RWPE2 (cell line): ENCODE measurements at regions not wholly inside any gene's neighbourhood (a gene's known extent, or its start where the extent isn't known, plus 50 kb on each side); places are given as distances from the start of the nearest gene placed in this dataset.

Experiments
- ATAC-seq: fragments of 200-7000 bp; cut with Tn5 transposase; 3 replicates; pipeline ENCODE4 v1.9.1; 2021; ENCODE audit warnings: low read depth
- DNase-seq: peaks from one replicate; pipeline ENCODE4 v3.0.0-alpha.2; 2020; ENCODE audit warnings: low spot score
- H3K27ac ChIP-seq: fragments of 450-650 bp; 2 replicates; pipeline ENCODE4 v1.5.1; 2017; ENCODE audit warnings: mild to moderate bottlenecking; ENCODE audit not compliant: poor library complexity, severe bottlenecking
- H3K27me3 ChIP-seq: fragments of 250-450 bp; sonication (Bioruptor Pico); 2 replicates; pipeline ENCODE4 v1.5.1; 2021; ENCODE audit warnings: mild to moderate bottlenecking, moderate library complexity; ENCODE audit not compliant: insufficient read depth, poor library complexity, severe bottlenecking
- H3K36me3 ChIP-seq: fragments of 250-450 bp; sonication (Bioruptor Pico); 2 replicates; pipeline ENCODE4 v1.5.1; 2020; ENCODE audit warnings: low read depth, mild to moderate bottlenecking, moderate library complexity
- H3K4me1 ChIP-seq: fragments of 250-450 bp; sonication (Bioruptor Pico); 2 replicates; pipeline ENCODE4 v1.5.1; 2021; ENCODE audit warnings: mild to moderate bottlenecking, moderate library complexity; ENCODE audit not compliant: insufficient read depth, poor library complexity, severe bottlenecking
- H3K4me3 ChIP-seq: fragments of 250-450 bp; sonication (Bioruptor Pico); 2 replicates; pipeline ENCODE4 v1.5.1; 2021; ENCODE audit warnings: mild to moderate bottlenecking, moderate library complexity; ENCODE audit not compliant: severe bottlenecking
- H3K9me3 ChIP-seq: fragments of 250-450 bp; sonication (Bioruptor Pico); 2 replicates; pipeline ENCODE4 v1.5.1; 2021; ENCODE audit warnings: mild to moderate bottlenecking, moderate library complexity; ENCODE audit not compliant: severe bottlenecking
- CTCF ChIP-seq: fragments of 450-650 bp; IDR thresholded peaks from one replicate; pipeline ENCODE4 v1.5.1; 2017; ENCODE audit warnings: mild to moderate bottlenecking, moderate library complexity; ENCODE audit not compliant: poor library complexity, severe bottlenecking

DNA sequence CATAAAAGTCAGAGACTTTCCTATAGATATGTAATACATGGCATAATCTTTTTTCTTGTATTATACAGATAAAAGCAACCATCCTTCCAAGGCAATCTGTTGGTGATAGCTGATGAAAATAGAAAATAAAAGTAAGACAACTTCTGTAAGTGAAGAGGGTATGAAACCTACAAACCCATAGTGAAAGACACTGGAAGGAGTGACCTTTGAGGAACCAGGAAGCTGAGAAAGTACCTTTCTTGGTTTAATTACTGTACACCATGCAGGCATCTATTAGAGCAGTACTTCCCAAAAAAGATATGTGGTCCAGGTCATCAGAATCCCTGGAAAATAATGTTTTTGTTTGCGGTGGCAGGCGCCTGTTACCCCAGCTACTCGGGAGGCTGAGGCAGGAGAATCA is 906.6 kb upstream of the KLHL29 start:
- Histone ChIP-seq H3K4me1 (no peaks in the 10 kb centered on the region), H3K4me3 (no peak overlapping the region), H3K9me3 (no peaks in the 10 kb centered on the region), H3K27ac (no peak overlapping the region), H3K36me3 (no peaks in the 10 kb centered on the region), H3K27me3 (no peaks in the 10 kb centered on the region)
- no peak for TF ChIP-seq CTCF
- no peak for ATAC-seq
- DNase-seq, result no peak

DNA sequence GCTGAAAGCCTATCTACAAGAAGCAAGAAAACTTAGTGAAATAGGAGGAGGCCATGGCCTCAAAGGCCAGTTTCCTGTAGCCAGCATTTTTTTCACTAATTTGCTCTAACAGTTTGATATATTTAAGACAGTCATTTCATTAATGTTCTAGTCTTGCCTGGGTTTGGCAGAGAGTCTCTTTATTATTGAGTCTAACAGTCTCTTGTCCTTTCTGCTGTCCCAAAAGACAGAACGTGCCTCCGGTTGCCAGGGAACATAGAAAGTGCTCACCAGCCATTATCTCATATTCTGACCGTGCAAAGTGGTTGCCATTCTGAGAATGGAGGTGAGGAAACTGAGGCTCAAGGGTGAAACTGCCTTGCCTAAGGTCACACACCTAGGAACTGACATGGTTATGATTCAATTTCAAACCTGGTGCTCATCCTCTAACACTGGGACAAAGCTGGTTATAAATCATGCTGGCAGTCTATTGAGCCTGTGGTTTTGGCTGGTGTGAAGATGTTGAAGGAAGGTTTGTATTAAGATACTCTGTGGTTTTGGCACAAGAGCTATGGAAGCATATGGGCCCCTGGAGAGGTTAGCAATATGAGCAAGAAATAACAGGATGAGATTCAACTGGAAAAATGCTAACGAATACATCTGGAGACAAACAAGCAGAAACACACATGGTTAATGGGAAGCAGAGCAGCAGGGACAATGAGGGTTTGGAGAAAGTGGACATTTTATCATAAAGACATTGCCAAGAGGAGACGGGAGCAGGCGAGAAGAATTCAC is 903.3 kb upstream of the KLHL29 start:
- no peaks in the 10 kb centered on the region for H3K9me3 ChIP-seq
- TF ChIP-seq CTCF, result no peak
- H3K4me1 ChIP-seq, result no peaks in the 10 kb centered on the region
- DNase-seq (no peak), ATAC-seq (no peak)
- no peaks in the 10 kb centered on the region for H3K36me3 ChIP-seq
- H3K27me3 ChIP-seq, result no peaks in the 10 kb centered on the region
- H3K4me3 ChIP-seq, result no peak overlapping the region
- no peak overlapping the region for H3K27ac ChIP-seq

GRCh38 chr2:22483036-22483435 is 901.9 kb upstream of the KLHL29 start:
- no peak for DNase-seq
- no peak for TF ChIP-seq CTCF
- Histone ChIP-seq H3K27ac (no peak overlapping the region), H3K4me3 (no peak overlapping the region), H3K9me3 (no peaks in the 10 kb centered on the region), H3K36me3 (no peaks in the 10 kb centered on the region), H3K4me1 (no peaks in the 10 kb centered on the region), H3K27me3 (no peaks in the 10 kb centered on the region)
- ATAC-seq, result no peak

GRCh38 chr2:22485486-22485885 is 899.5 kb upstream of the KLHL29 start:
- Histone ChIP-seq H3K36me3 (no peaks in the 10 kb centered on the region), H3K27me3 (no peaks in the 10 kb centered on the region), H3K4me3 (no peak overlapping the region), H3K9me3 (no peaks in the 10 kb centered on the region), H3K4me1 (no peaks in the 10 kb centered on the region), H3K27ac (no peak overlapping the region)
- DNase-seq, result no peak
- TF ChIP-seq CTCF, result no peak
- ATAC-seq, result no peak

DNA sequence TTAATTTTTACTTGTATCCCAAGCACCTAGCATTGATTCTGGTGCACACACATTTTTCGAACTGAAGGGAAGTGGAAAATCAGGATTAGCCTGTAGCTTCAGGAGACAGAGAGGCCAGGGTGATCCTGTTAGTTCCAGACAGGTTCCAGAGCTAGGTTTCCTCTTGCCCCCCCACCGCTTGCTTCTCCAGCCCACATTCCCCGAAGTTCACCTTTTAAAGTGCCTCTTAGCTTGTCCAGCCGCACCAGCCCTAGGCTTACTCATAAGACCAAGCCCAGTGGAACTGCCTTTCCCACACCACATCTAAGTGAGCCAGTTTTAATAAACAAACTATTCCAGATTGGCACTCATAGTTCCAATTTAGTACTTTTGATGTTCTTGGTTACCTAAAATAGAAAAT is 898.6 kb upstream of the KLHL29 start:
- no peak overlapping the region for H3K4me3 ChIP-seq
- H3K36me3 ChIP-seq, result no peaks in the 10 kb centered on the region
- TF ChIP-seq CTCF, result no peak

More for the DNA sequence above, 898.6 kb upstream of the KLHL29 start:
- H3K9me3 ChIP-seq, result no peaks in the 10 kb centered on the region
- no peak overlapping the region for H3K27ac ChIP-seq
- ATAC-seq (no peak), DNase-seq (no peak)
- no peaks in the 10 kb centered on the region for H3K27me3 ChIP-seq
- H3K4me1 ChIP-seq, result no peaks in the 10 kb centered on the region
